Transverse colon (tissue), 4 donors: ENCODE measurements at regions not wholly inside any gene's neighbourhood (a gene's known extent, or its start where the extent isn't known, plus 50 kb on each side); places are given as distances from the start of the nearest gene placed in this dataset.

ENCODE experiments used
- DNase-seq: peaks from one replicate; pipeline ENCODE4 v3.0.0-alpha.2; 2019
- H3K27ac ChIP-seq, 4 donors: fragments of 200-600 bp; sonication (generic); 2 replicates each; pipeline ENCODE4 v1.5.1; 2016 to 2018; ENCODE audit warnings: inconsistent platforms in 4 of 4
- H3K27me3 ChIP-seq: fragments of 200-600 bp; sonication (generic); 2 replicates; pipeline ENCODE4 v1.5.1; 2017; ENCODE audit warnings: inconsistent platforms
- H3K36me3 ChIP-seq, 4 donors: fragments of 200-600 bp; sonication (generic); 2 replicates each; pipeline ENCODE4 v1.5.1; 2017 to 2019; ENCODE audit warnings: inconsistent platforms in 4 of 4
- H3K4me1 ChIP-seq, 4 donors: fragments of 200-600 bp; sonication (generic); 2 replicates each; pipeline ENCODE4 v1.5.1; 2017 to 2020; ENCODE audit warnings: inconsistent platforms in 4 of 4
- H3K4me3 ChIP-seq, 4 donors: fragments of 200-600 bp; sonication (generic); 1 replicate in 1 of 4; 2 replicates in 3 of 4; pipeline versions ENCODE4 v1.5.1 to v1.6.1; 2017 to 2019; ENCODE audit warnings: inconsistent platforms in 4 of 4
- H3K9me3 ChIP-seq, 2 donors: fragments of 200-600 bp; sonication (generic); 2 replicates each; pipeline ENCODE4 v1.5.1; 2017 to 2019; ENCODE audit warnings: inconsistent platforms in 2 of 2
- CTCF ChIP-seq, 5 experiments: fragments of 200-600 bp in 3 of 5; fragments of 450-650 bp in 2 of 5; sonication (generic) in 3 of 5; IDR thresholded peaks; 1 replicate in 2 of 5; 2 replicates in 3 of 5; pipeline ENCODE4 v1.5.1; 2016 to 2017; ENCODE audit warnings: antibody characterized with exemption in 5 of 5, inconsistent platforms in 3 of 5, mild to moderate bottlenecking in 2 of 5, moderate library complexity in 1 of 5
- EP300 ChIP-seq: sonication (generic); formaldehyde crosslinking; IDR thresholded peaks from one replicate; pipeline ENCODE4 v1.6.1; 2017; ENCODE audit warnings: antibody characterized with exemption, low read depth
- POLR2A ChIP-seq: fragments of 450-650 bp; IDR thresholded peaks from one replicate; pipeline ENCODE4 v1.6.1; 2016; ENCODE audit warnings: antibody characterized with exemption, mild to moderate bottlenecking, moderate library complexity
- POLR2AphosphoS5 ChIP-seq, 3 donors: sonication (generic); formaldehyde crosslinking; IDR thresholded peaks; one replicate each; pipeline ENCODE4 v1.6.1; 2016; ENCODE audit warnings: antibody characterized with exemption in 3 of 3
- WGBS, 2 donors: methylation state at CpG; one replicate each; pipeline ENCODE4 v1.1.5; 2018; ENCODE audit warnings: low coverage in 1 of 2; 5-methylcytosine and 5-hydroxymethylcytosine counted together
- in situ Hi-C, 4 donors: fragments of 200-750 bp; cut with MboI; loops; one replicate each; pipeline versions ENCODE4 v1.15.0 to v1.15.1; 2017; ENCODE audit warnings: low sequenced_read_pairs in 3 of 4, low pct_ligation_motif_present in 1 of 4, low pct_unique_long_range_greater_than_20kb in 1 of 4
- intact Hi-C: fragments of 100-400 bp; cut with DNase I; formaldehyde crosslinking; loops from one replicate; pipeline ENCODE4 v1.15.1; 2023; ENCODE audit warnings: low total_unique reads

- no peak overlapping the region for H3K27ac ChIP-seq
- 50 to 53% methylated on average over 3 to 4 of the region's 4 CpGs for WGBS, 2 donors
- no peaks in the 10 kb centered on the region for H3K27me3 ChIP-seq
- intact Hi-C loops, result no loop called here
- no peak for DNase-seq
- in situ Hi-C loops, result loop anchor here in 2 of 4 donors (25.0 kb wide), 1 partner anchor 210 kb away; no protein-coding TSS in a partner anchor
- TF ChIP-seq CTCF (IDR thresholded peaks at IDR 0.05) (no peak), POLR2A (no peak), POLR2AphosphoS5 (IDR thresholded peaks at IDR 0.05) (no peak), EP300 (no peak)
- H3K4me1 ChIP-seq, result no peaks in the 10 kb centered on the region
- no peaks in the 10 kb centered on the region for H3K36me3 ChIP-seq
- peaks cover 0 to 3% of the 10 kb centered on the region in 2 donors for H3K9me3 ChIP-seq
- H3K4me3 ChIP-seq, result no peak overlapping the region
Measured at GRCh38 chr5:54927097-54927746, 58.2 kb downstream of the ESM1 start.

- no peak for DNase-seq
- H3K4me1 ChIP-seq, result no peaks in the 10 kb centered on the region
- in situ Hi-C loops (no loop called here), intact Hi-C loops (no loop called here)
- H3K27ac ChIP-seq, result no peak overlapping the region
- H3K36me3 ChIP-seq, result no peaks in the 10 kb centered on the region
- TF ChIP-seq CTCF (IDR thresholded peaks at IDR 0.05), result no peak
- no peak for TF ChIP-seq EP300
- no peak overlapping the region for H3K4me3 ChIP-seq
- H3K9me3 ChIP-seq, result peaks cover 0 to 3% of the 10 kb centered on the region in 2 donors
- no peaks in the 10 kb centered on the region for H3K27me3 ChIP-seq
Measured at GRCh38 chr5:54924487-54924886, 60.9 kb downstream of the ESM1 start.

GRCh38 chr5:54917323-54917722 lies 68.1 kb downstream of the ESM1 start:
- in situ Hi-C loops, result no loop called here
- Histone ChIP-seq H3K36me3 (no peaks in the 10 kb centered on the region), H3K4me1 (no peaks in the 10 kb centered on the region), H3K4me3 (no peak overlapping the region), H3K9me3 (no peaks in the 10 kb centered on the region), H3K27ac (no peak overlapping the region), H3K27me3 (no peaks in the 10 kb centered on the region)
- TF ChIP-seq POLR2AphosphoS5 (IDR thresholded peaks at IDR 0.05) (no peak), POLR2A (no peak), EP300 (no peak), CTCF (IDR thresholded peaks at IDR 0.05) (no peak)
- DNase-seq, result no peak
- intact Hi-C loops, result no loop called here

GRCh38 chr5:54915466-54916027 lies 69.8 kb downstream of the ESM1 start:
- Histone ChIP-seq H3K27ac (no peak overlapping the region), H3K9me3 (no peaks in the 10 kb centered on the region), H3K4me3 (no peak overlapping the region), H3K4me1 (no peaks in the 10 kb centered on the region), H3K36me3 (no peaks in the 10 kb centered on the region), H3K27me3 (no peaks in the 10 kb centered on the region)
- WGBS, 2 donors, result 27 to 32% methylated on average over 3 of the region's 3 CpGs
- DNase-seq, result no peak
- in situ Hi-C loops (no loop called here), intact Hi-C loops (no loop called here)
- no peak for TF ChIP-seq EP300
- TF ChIP-seq CTCF (IDR thresholded peaks at IDR 0.05), result no peak
- no peak for TF ChIP-seq POLR2AphosphoS5 (IDR thresholded peaks at IDR 0.05)
- no peak for TF ChIP-seq POLR2A
